Neural cell (in vitro differentiated cells): ENCODE measurements at regions not wholly inside any gene's neighbourhood (a gene's known extent, or its start where the extent isn't known, plus 50 kb on each side); places are given as distances from the start of the nearest gene placed in this dataset.

Source experiments
- H2AFZ ChIP-seq: fragments of 200-600, 300-800 bp; sonication (generic), shearing (Covaris generic); 2 replicates; pipeline ENCODE4 v1.6.0; 2014; ENCODE audit warnings: low read depth, mild to moderate bottlenecking, antibody characterized with exemption, low read length, moderate library complexity
- H3F3A ChIP-seq: fragments of 200-600 bp; shearing (Covaris generic); 2 replicates; pipeline ENCODE4 v1.6.1; 2016; ENCODE audit warnings: mild to moderate bottlenecking, moderate library complexity, mixed read lengths, antibody characterized with exemption, low read length; ENCODE audit not compliant: insufficient read depth, poor library complexity, severe bottlenecking
- H3K27ac ChIP-seq: fragments of 200-600, 300-800 bp; sonication (generic), shearing (Covaris generic); 2 replicates; pipeline ENCODE4 v1.5.1; 2014; ENCODE audit warnings: mild to moderate bottlenecking, low read length, moderate library complexity
- H3K27me3 ChIP-seq: fragments of 300-800, 200-600 bp; sonication (generic), shearing (Covaris generic); 2 replicates; pipeline ENCODE4 v1.6.0; 2014; ENCODE audit warnings: mild to moderate bottlenecking, low read depth, low read length, moderate library complexity; ENCODE audit not compliant: insufficient read depth
- H3K36me3 ChIP-seq: fragments of 300-800, 200-600 bp; sonication (generic), shearing (Covaris generic); 2 replicates; pipeline ENCODE4 v1.5.1; 2014; ENCODE audit warnings: mild to moderate bottlenecking, antibody characterized with exemption, low read length, moderate library complexity; ENCODE audit not compliant: insufficient read depth
- H3K4me2 ChIP-seq: fragments of 300-800, 200-600 bp; sonication (generic), shearing (Covaris generic); 2 replicates; pipeline ENCODE4 v1.6.0; 2014; ENCODE audit warnings: mild to moderate bottlenecking, low read length
- H3K4me3 ChIP-seq: fragments of 300-800, 200-600 bp; sonication (generic), shearing (Covaris generic); 2 replicates; pipeline ENCODE4 v1.5.1; 2014; ENCODE audit warnings: mild to moderate bottlenecking, low read length, moderate library complexity
- H3K79me2 ChIP-seq: fragments of 200-600 bp; shearing (Covaris generic); replicated peaks from 2 replicates; pipeline ENCODE4 v1.6.0; 2014; ENCODE audit warnings: mild to moderate bottlenecking, low read length, moderate library complexity; ENCODE audit not compliant: insufficient read depth
- H3K9ac ChIP-seq: fragments of 300-800, 200-600 bp; sonication (generic), shearing (Covaris generic); 2 replicates; pipeline ENCODE4 v1.6.1; 2016; ENCODE audit warnings: mild to moderate bottlenecking, low read length, mixed read lengths
- H3K9me2 ChIP-seq: fragments of 200-600 bp; shearing (Covaris generic); 2 replicates; pipeline ENCODE4 v1.6.1; 2016; ENCODE audit warnings: mild to moderate bottlenecking, low read length, mixed read lengths; ENCODE audit not compliant: insufficient read depth
- H3K9me3 ChIP-seq: fragments of 200-600, 300-800 bp; sonication (generic), shearing (Covaris generic); 2 replicates; pipeline ENCODE4 v1.6.1; 2016; ENCODE audit warnings: mild to moderate bottlenecking, mixed run types, low read length, moderate library complexity, mixed read lengths
- H4K20me1 ChIP-seq: fragments of 200-600 bp; shearing (Covaris generic); 2 replicates; pipeline ENCODE4 v1.6.1; 2016; ENCODE audit warnings: mild to moderate bottlenecking, mixed run types; ENCODE audit not compliant: insufficient read depth
- EP300 ChIP-seq: fragments of 450-650 bp; conservative IDR thresholded peaks from 2 replicates; pipeline ENCODE4 v1.6.1; 2014; ENCODE audit warnings: antibody characterized with exemption, mild to moderate bottlenecking, moderate library complexity; ENCODE audit not compliant: poor library complexity, severe bottlenecking
- EZH2 ChIP-seq: fragments of 200-600, 300-800 bp; shearing (Covaris generic), sonication (generic); IDR thresholded peaks from 2 replicates; pipeline ENCODE4 v1.6.1; 2014; ENCODE audit warnings: antibody characterized with exemption, low read length, borderline replicate concordance, mild to moderate bottlenecking; ENCODE audit not compliant: insufficient read depth, poor library complexity, severe bottlenecking
- MXI1 ChIP-seq: fragments of 450-650 bp; conservative IDR thresholded peaks from 2 replicates; pipeline ENCODE4 v1.6.1; 2014; ENCODE audit warnings: antibody characterized with exemption, mild to moderate bottlenecking; ENCODE audit not compliant: poor library complexity, severe bottlenecking
- POLR2AphosphoS5 ChIP-seq: IDR thresholded peaks from 2 replicates; pipeline ENCODE4 v1.6.1; 2012
- RAD21 ChIP-seq: fragments of 450-650 bp; conservative IDR thresholded peaks from 2 replicates; pipeline ENCODE4 v1.6.1; 2014; ENCODE audit warnings: antibody characterized with exemption, mild to moderate bottlenecking, moderate library complexity
- SMC3 ChIP-seq: fragments of 450-650 bp; conservative IDR thresholded peaks from 2 replicates; pipeline ENCODE4 v1.6.1; 2014; ENCODE audit warnings: antibody characterized with exemption, mild to moderate bottlenecking, moderate library complexity; ENCODE audit not compliant: poor library complexity
- TAF1 ChIP-seq: IDR thresholded peaks from 2 replicates; pipeline ENCODE4 v1.6.1; 2012; ENCODE audit warnings: low read depth
- TF ChIP-seq, protein P1 (sequence below): fragments of 450-650 bp; IDR thresholded peaks from 2 replicates; pipeline ENCODE4 v1.5.1; 2014; ENCODE audit warnings: antibody characterized with exemption, mild to moderate bottlenecking, moderate library complexity; ENCODE audit not compliant: poor library complexity, severe bottlenecking
- TF ChIP-seq, protein P2 (sequence below): IDR thresholded peaks from 2 replicates; pipeline ENCODE4 v1.6.1; 2012; ENCODE audit warnings: borderline replicate concordance

DNA sequence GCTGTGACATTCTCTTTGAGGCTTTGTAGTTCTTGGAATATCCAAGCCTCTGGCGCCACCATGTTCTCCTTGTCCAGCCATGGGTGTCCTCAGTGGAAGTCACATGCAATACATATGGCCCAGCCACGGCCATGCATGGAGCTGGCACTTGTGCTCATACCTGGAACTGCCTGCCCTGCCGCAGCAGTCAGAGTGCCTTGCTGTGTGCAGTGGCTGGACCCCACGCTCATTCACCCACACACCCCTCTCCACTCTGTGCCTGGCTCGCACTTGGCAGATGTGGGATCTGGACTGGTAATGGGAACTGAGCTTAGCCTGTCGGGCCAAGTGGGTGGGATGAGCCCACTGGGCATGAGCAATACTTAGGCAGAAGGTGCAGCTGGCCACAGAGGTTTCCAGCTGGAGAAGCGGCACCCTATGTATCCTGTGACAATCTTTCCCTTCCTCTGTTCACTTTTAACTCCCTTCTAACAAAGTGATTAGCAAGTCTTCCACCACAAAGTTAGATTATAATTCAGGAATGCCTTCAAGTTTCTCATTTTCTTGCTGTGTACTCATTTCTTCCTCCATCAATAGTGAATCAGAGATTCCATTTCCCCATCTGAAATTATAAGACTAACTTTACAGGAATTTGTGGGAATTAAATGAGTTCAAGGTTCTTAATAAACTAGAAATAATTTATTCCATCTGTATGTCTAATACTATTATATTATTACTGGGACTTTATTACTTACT lies 351.6 kb upstream of the NCAM2 start:
- TF ChIP-seq EZH2 (no peak), SMC3 (no peak), POLR2AphosphoS5 (no peak), EP300 (no peak), TAF1 (no peak)
- Histone ChIP-seq H2AFZ (no peak overlapping the region), H3F3A (no peaks in the 10 kb centered on the region), H3K9me2 (no peaks in the 10 kb centered on the region), H3K27me3 (no peaks in the 10 kb centered on the region), H3K4me2 (no peak overlapping the region), H3K36me3 (no peaks in the 10 kb centered on the region), H3K9me3 (no peaks in the 10 kb centered on the region), H3K27ac (no peak overlapping the region), H3K9ac (no peak overlapping the region), H3K4me3 (no peak overlapping the region), H3K79me2 (no peaks in the 10 kb centered on the region), H4K20me1 (no peaks in the 10 kb centered on the region)

DNA sequence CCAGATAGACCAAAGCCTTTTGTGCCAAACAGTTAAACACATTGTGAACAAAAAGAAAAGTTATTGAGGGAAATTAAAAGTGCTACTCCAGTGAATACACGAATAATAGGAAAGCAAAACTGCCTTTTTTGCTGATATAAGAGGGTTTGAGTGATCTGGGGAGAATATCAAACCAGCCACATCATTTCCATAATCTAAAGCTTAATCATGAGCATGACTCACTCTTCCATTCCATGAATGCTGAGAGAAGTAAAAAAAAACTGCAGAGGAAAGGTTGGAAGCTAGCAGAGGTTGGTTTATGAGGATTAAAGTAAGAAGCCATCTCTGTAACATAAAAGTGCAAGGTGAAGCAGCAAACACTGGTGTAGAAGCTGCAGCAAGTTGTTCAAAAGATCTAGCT lies 350.6 kb upstream of the NCAM2 start:
- Histone ChIP-seq H2AFZ (no peak overlapping the region), H4K20me1 (no peaks in the 10 kb centered on the region), H3K79me2 (no peaks in the 10 kb centered on the region), H3K4me3 (no peak overlapping the region), H3K9me2 (no peaks in the 10 kb centered on the region), H3K9ac (no peak overlapping the region), H3K27me3 (no peaks in the 10 kb centered on the region), H3K36me3 (no peaks in the 10 kb centered on the region), H3K27ac (no peak overlapping the region), H3K9me3 (no peaks in the 10 kb centered on the region), H3K4me2 (no peak overlapping the region), H3F3A (no peaks in the 10 kb centered on the region)
- no peak for TF ChIP-seq EP300
- TF ChIP-seq RAD21, result no peak
- no peak for TF ChIP-seq SMC3
- TF ChIP-seq POLR2AphosphoS5, result no peak
- TF ChIP-seq, protein P1, sequence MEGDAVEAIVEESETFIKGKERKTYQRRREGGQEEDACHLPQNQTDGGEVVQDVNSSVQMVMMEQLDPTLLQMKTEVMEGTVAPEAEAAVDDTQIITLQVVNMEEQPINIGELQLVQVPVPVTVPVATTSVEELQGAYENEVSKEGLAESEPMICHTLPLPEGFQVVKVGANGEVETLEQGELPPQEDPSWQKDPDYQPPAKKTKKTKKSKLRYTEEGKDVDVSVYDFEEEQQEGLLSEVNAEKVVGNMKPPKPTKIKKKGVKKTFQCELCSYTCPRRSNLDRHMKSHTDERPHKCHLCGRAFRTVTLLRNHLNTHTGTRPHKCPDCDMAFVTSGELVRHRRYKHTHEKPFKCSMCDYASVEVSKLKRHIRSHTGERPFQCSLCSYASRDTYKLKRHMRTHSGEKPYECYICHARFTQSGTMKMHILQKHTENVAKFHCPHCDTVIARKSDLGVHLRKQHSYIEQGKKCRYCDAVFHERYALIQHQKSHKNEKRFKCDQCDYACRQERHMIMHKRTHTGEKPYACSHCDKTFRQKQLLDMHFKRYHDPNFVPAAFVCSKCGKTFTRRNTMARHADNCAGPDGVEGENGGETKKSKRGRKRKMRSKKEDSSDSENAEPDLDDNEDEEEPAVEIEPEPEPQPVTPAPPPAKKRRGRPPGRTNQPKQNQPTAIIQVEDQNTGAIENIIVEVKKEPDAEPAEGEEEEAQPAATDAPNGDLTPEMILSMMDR, result no peak
- TF ChIP-seq, protein P2, sequence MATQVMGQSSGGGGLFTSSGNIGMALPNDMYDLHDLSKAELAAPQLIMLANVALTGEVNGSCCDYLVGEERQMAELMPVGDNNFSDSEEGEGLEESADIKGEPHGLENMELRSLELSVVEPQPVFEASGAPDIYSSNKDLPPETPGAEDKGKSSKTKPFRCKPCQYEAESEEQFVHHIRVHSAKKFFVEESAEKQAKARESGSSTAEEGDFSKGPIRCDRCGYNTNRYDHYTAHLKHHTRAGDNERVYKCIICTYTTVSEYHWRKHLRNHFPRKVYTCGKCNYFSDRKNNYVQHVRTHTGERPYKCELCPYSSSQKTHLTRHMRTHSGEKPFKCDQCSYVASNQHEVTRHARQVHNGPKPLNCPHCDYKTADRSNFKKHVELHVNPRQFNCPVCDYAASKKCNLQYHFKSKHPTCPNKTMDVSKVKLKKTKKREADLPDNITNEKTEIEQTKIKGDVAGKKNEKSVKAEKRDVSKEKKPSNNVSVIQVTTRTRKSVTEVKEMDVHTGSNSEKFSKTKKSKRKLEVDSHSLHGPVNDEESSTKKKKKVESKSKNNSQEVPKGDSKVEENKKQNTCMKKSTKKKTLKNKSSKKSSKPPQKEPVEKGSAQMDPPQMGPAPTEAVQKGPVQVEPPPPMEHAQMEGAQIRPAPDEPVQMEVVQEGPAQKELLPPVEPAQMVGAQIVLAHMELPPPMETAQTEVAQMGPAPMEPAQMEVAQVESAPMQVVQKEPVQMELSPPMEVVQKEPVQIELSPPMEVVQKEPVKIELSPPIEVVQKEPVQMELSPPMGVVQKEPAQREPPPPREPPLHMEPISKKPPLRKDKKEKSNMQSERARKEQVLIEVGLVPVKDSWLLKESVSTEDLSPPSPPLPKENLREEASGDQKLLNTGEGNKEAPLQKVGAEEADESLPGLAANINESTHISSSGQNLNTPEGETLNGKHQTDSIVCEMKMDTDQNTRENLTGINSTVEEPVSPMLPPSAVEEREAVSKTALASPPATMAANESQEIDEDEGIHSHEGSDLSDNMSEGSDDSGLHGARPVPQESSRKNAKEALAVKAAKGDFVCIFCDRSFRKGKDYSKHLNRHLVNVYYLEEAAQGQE, result no peak
- TF ChIP-seq TAF1, result no peak
- TF ChIP-seq EZH2, result no peak
- no peak for TF ChIP-seq MXI1
